ENCODE measurements at regions not wholly inside any gene's neighbourhood (a gene's known extent, or its start where the extent isn't known, plus 50 kb on each side); places are given as distances from the start of the nearest gene placed in this dataset.

GRCh38 chr1:11413986-11414391 lies 65.0 kb upstream of the DISP3 start:
- no peak for TF ChIP-seq POLR2AphosphoS5 (IDR thresholded peaks at IDR 0.05)
- TF ChIP-seq POLR2A (IDR thresholded peaks at IDR 0.05), result no peak
- no peak for TF ChIP-seq CTCF (IDR thresholded peaks at IDR 0.05)
- TF ChIP-seq EP300 (IDR thresholded peaks at IDR 0.05; ENCODE audit: low read depth), result no peak

All from transverse colon (tissue), 4 donors.